ENCODE measurements at regions not wholly inside any gene's neighbourhood (a gene's known extent, or its start where the extent isn't known, plus 50 kb on each side); places are given as distances from the start of the nearest gene placed in this dataset.
A peak's percentile ranks its signal among the peaks of the same experiment; 100 is the strongest.

- Mint-ChIP-seq H3K9me3 (ENCODE audit: unreplicated experiment) (no peaks in the 10 kb centered on the region), H3K4me3 (ENCODE audit: unreplicated experiment) (no peak overlapping the region), H3K36me3 (ENCODE audit: insufficient read depth, unreplicated experiment) (no peaks in the 10 kb centered on the region), H3K27me3 (ENCODE audit: insufficient read depth, unreplicated experiment) (no peaks in the 10 kb centered on the region), H3K27ac (ENCODE audit: low read depth, unreplicated experiment) (no peak overlapping the region), H3K4me1 (ENCODE audit: insufficient read depth, unreplicated experiment) (peaks cover 13% of the 10 kb centered on the region)
- ChIA-PET CTCF (interaction anchor here (0.6 kb wide), 3 partner anchors 141 to 1097 kb away, joined by 3 to 5 read pairs (median 4); no protein-coding TSS in a partner anchor), POLR2A (no interaction called here)
- peak; percentile 48 for DNase-seq (ENCODE audit: unreplicated experiment)
- intact Hi-C loops (cut with micrococcal nuclease) = no loop called here
- TF ChIP-seq CTCF (IDR thresholded peaks at IDR 0.05; ENCODE audit: unreplicated experiment) = no peak
- BruUV-seq (replicated peaks) = no TSS peak
These were observed 139.5 kb upstream of the NOCT start for GRCh38 chr4:138875891-138876608.

- CTCF ChIA-PET = interaction anchor here (0.6 to 2.7 kb wide), 52 partner anchors 15 to 1753 kb away, joined by 3 to 23 read pairs (median 4); no protein-coding TSS in a partner anchor
- no peak overlapping the region for H3K27ac Mint-ChIP-seq (ENCODE audit: low read depth, unreplicated experiment)
- intact Hi-C loops (cut with micrococcal nuclease) = loop anchor here (1.0 to 5.0 kb wide), 8 partner anchors 48 to 1747 kb away; no protein-coding TSS in a partner anchor
- H3K27me3 Mint-ChIP-seq (ENCODE audit: insufficient read depth, unreplicated experiment) = no peaks in the 10 kb centered on the region
- no peaks in the 10 kb centered on the region for H3K9me3 Mint-ChIP-seq (ENCODE audit: unreplicated experiment)
- H3K4me3 Mint-ChIP-seq (ENCODE audit: unreplicated experiment) = no peak overlapping the region
- peaks cover 15% of the 10 kb centered on the region for H3K4me1 Mint-ChIP-seq (ENCODE audit: insufficient read depth, unreplicated experiment)
- no TSS peak for BruUV-seq (replicated peaks)
- no peak for DNase-seq (ENCODE audit: unreplicated experiment)
- H3K36me3 Mint-ChIP-seq (ENCODE audit: insufficient read depth, unreplicated experiment) = no peaks in the 10 kb centered on the region
- TF ChIP-seq CTCF (IDR thresholded peaks at IDR 0.05; ENCODE audit: unreplicated experiment) = no peak
- POLR2A ChIA-PET = interaction anchor here (0.8 to 1.1 kb wide), 5 partner anchors 10 to 190 kb away, joined by 3 to 5 read pairs (median 4); no protein-coding TSS in a partner anchor
These were observed 144.1 kb upstream of the NOCT start for GRCh38 chr4:138871555-138871875.

- peaks cover 11% of the 10 kb centered on the region for H3K4me1 Mint-ChIP-seq (ENCODE audit: insufficient read depth, unreplicated experiment)
These were observed 144.6 kb upstream of the NOCT start for GRCh38 chr4:138870737-138871554.

More at GRCh38 chr4:138870737-138871554, 144.6 kb upstream of the NOCT start:
- ChIA-PET CTCF (interaction anchor here (0.6 to 2.7 kb wide), 56 partner anchors 15 to 1752 kb away, joined by 3 to 23 read pairs (median 4); no protein-coding TSS in a partner anchor), POLR2A (interaction anchor here (0.8 to 1.1 kb wide), 6 partner anchors 9 to 189 kb away, joined by 3 to 5 read pairs (median 4); no protein-coding TSS in a partner anchor)
- peak; percentile 81 for DNase-seq (ENCODE audit: unreplicated experiment)
- no peaks in the 10 kb centered on the region for H3K27me3 Mint-ChIP-seq (ENCODE audit: insufficient read depth, unreplicated experiment)
- no peak overlapping the region for H3K27ac Mint-ChIP-seq (ENCODE audit: low read depth, unreplicated experiment)
- intact Hi-C loops (cut with micrococcal nuclease) = loop anchor here (1.0 to 5.0 kb wide), 8 partner anchors 48 to 1747 kb away; no protein-coding TSS in a partner anchor
- no peak overlapping the region for H3K4me3 Mint-ChIP-seq (ENCODE audit: unreplicated experiment)
- peak; percentile 78 for TF ChIP-seq CTCF (IDR thresholded peaks at IDR 0.05; ENCODE audit: unreplicated experiment)
- no TSS peak for BruUV-seq (replicated peaks)
- no peaks in the 10 kb centered on the region for H3K36me3 Mint-ChIP-seq (ENCODE audit: insufficient read depth, unreplicated experiment)
- H3K9me3 Mint-ChIP-seq (ENCODE audit: unreplicated experiment) = no peaks in the 10 kb centered on the region

All from MCF 10A (cell line).